ENCODE measurements at regions not wholly inside any gene's neighbourhood (a gene's known extent, or its start where the extent isn't known, plus 50 kb on each side); places are given as distances from the start of the nearest gene placed in this dataset.
A peak's percentile ranks its signal among the peaks of the same experiment; 100 is the strongest.
"Not testable (repeated sequence)": the region's sequence is repeated elsewhere in the genome, so short reads cannot be mapped to it uniquely, and the experiment has no call there.

DNA sequence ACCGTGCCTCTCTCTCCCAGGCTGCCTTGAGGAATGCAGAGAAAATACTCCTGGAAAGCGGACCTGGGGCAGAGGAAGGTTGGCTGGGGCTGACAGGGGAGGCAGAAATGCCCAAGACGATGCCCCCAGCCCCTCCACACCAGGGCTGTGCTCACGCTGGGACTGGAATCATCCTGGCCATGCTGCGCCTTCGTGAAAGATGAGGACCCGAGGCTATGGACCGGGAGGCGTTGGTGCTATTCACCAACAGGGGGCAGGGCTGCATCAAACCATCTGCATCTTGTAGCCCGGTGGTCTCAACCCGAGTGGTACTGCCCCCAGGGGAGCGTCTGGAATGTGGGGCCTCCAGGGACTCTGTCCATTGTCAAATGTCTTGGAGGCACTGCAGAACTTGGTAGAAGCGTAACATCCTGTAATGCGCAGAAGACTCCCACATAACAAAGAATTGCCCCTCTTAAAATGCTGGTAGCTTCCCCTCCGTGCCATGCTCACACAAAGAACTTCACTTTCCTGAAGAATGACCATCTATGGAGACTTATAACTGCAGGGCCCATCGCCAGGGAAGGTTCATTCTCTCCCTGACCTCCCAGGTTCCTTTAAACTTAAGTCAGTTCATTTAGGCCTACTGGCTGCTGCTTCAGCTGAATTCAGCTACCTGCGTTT, 251.2 kb downstream of the RRAGC start:
- no peak for DNase-seq

DNA sequence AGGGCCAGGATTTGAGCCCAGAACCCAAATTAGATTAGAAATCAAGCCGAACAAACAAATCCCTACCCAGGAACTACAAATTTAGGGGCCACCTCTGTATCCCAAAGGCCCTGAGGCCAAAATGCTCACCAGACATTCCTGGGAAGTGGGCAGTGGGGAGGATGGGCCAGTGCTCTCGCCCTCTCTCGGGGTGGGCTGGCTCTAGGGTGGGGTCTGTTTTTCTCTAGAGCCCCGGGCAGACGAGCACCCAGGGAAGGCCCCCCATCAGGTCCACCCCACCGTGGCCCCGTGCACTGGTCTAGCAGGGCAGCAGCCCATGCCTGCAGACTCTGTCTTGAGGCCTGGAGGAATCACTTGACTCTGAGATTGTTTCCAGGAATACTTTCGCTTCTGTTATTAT, 252.0 kb downstream of the RRAGC start:
- DNase-seq: no peak

GRCh38 chr1:38605063-38605462, 254.5 kb downstream of the RRAGC start:
- DNase-seq: no peak

DNA sequence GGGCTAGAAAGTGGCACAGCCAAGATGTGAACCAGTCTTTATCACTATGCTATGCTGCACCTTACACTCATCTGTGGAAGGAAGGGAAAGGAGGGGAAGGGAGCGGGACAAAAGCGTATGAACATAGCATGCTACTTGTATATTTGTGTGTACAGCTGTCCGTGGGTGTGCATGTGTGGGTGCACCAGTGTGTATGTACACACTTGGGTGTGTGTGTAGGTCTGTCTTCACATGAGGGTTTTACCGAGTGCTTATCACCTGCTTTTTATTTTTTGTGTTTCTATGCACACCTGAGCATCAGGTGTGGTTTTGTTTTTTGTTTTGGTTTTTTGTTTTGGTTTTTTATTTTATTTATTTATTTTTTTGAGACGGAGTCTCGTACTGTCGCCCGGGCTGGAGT, 255.7 kb downstream of the RRAGC start:
- DNase-seq: no peak

- no peak for DNase-seq
Observed at GRCh38 chr1:38600905-38601304, 258.7 kb downstream of the RRAGC start.

GRCh38 chr1:38600286-38600685, 259.3 kb downstream of the RRAGC start:
- DNase-seq: no peak

DNA sequence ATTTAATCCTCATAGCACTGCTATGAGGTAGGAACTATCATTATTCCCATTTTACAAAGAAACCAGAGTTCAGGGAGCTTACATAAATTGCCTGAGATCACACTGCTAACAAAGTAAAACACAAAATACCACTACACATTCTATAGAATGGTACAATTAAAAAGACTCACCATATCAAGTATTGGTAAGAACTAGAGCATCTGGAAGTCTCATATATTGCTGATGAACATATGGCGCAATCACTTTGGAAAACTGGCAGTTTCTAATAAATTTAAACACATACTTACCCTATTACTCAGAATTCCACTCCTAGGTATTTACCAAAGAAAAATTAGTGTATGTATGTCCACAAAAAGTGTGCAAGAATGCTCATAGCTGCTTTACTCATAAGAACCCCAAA, 261.5 kb downstream of the RRAGC start:
- no peak for DNase-seq

GRCh38 chr1:38589036-38589435, 270.5 kb downstream of the RRAGC start:
- peak; percentile 53 for DNase-seq

DNA sequence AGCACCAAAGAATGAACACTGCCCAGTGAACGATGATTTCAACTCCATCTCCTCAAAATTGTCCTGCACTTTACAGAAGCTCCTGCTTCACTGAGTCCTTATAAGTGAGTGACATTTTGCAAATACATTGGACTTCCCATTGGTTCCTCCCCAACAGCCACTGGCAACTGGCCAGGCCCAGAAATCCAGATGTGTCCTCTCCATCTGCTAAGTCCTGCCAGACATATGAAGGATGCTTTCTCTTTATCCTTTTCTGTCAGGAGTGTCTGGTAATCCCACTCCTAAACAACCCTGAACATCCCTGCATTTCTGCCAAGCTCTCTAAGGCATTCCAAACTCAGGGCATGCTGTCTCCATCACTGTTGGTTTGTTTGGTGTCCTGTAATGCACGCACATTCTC, 271.8 kb downstream of the RRAGC start:
- no peak for DNase-seq

DNA sequence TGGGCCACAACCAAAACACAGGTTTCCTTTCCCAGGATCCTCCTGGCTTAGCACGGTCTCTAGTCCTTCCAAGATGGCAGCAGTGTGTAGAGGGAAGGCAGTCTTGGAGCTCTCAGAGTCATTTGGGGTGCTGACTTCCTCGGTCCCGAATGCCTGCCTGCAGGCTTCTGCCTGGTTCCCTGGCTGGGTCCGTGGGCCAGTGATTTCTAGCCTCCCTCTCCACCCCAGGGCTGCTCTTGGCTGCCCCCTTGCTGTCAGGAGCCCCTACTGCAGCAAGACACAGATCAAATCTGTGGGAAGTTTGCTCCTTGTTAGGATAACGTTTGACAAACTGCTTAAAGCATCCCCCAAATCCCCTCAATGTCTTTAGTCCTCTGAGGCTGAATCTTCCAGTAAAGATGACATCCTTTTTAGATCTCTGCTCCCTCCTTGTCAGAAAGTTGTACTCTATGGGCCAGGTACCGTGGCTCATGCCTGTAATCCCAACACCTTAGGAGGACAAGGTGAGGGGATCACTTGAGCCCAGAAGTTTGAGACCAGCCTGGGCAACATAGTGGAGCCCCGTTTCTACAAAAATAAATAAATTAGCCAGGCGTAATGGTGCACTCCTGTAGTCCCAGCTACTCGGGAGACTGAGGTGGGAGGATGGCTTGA, 272.5 kb downstream of the RRAGC start:
- DNase-seq: no peak

DNA sequence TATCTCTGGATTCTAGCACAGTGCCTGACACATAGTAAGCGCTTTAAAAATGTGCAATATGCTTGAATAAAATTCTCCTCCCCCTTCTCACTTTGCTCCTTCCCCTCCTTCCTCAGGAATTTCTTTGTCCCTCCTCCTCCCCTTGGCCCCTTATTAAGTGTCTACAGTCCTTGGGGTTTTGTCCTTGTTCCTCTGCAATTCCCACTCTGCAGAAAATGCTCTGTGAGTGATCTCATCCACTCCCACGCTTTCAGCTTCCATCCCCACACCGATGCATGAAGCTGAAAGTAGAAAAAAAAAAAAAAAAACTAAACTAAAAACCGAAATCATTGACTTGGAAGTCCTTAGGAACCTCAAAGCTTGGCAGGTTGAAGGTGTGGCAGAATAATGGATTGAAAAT, 273.6 kb downstream of the RRAGC start:
- no peak for DNase-seq

DNA sequence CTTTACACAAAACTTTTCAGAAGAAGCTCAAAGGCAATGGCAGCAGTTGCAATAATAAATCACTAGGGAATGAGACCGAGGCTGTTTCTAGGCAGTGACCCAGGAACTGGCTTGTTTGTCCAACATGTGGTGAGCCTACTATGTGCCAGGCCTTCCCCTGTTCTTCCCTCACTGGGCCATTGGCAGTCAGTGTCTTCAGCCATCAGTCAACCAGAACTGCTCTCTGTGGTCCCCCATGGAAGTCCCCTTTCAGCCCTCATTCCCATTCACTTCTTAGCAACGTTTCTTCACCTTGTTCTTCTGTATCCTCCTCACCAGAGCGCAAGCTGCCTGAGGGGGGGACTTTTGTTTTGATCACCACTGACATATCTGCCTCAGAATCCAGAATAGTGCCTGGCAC, 274.1 kb downstream of the RRAGC start:
- no peak for DNase-seq

DNA sequence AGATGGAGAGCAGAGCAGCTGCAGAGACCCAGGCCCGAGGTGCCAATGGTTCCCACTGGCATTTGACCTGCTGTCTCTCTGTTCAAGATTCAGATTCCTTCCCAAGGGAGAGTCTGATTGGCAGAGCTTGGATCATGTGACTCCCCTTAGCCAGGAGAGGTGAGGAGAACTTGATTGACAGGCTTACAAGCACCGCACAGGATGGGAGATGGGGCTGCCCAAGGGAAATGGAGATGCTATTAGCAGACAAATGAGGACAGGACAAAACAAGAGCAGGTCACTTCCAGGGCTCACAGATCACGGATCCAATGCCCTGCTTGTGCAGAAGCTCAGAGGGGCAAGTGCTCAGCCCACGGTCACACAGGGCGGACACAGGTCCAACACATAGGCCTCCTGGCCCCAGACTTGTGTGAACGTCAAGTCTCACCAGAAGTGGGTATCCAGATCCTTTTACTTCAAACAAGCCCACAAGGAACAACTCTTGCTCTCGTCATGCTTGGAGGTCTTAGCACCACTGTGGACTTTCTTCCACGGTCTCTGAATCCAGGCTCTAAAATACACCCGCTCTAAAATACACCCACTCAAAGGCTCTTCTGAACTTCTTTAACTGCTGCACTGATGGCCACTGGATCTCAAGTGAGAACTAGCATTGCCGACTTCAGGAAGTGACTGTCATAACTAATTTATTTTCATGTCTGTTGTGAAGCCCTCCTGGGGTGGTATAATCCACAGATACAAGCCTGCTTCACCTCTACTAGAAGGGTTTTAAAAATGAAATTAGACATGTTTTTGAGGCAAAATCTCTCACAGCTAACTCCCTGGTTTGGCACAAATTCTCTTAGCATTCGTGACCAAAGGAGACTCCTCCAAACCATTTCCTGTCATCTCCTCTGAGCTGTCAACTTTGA, 274.9 kb downstream of the RRAGC start:
- no peak for DNase-seq

DNA sequence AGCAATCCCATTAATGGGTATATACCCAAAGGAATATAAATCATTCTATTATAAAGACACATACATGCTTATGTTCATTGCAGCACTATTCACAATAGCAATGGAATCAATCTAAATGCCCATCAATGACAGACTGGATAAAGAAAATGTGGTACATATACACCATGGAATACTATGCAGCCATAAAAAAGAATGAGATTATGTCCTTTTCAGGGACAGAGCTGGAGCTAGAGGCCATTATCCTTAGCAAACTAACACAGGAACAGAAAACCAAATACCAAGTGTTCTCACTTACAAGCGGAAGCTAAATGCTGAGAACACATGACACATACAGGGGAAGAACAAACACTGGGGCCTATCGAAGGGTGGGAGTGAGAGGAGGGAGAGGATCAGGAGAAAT, 276.3 kb downstream of the RRAGC start:
- not testable (repeated sequence) for DNase-seq

- no peak for DNase-seq
Observed at GRCh38 chr1:38581396-38581795, 278.2 kb downstream of the RRAGC start.

DNA sequence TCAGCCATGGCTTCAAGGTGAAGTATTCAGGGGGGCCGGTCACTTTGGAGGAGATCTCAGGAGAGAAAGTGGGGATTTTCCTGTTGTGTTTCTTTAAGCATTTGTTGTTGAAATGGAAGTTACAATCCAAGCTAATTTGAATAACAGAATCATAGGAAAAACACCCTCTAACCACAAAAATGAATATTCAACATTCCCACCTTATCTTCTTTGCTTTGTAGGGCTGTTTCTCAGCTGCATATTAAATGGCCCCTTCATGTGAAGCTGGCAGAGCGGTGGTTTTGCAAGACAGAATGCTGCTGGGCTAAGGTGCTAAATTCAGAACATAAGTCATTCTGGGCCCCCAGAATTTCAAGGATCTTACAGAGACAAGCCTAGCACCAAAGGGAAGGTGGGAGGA, 279.0 kb downstream of the RRAGC start:
- DNase-seq: no peak

- DNase-seq: no peak
Observed at GRCh38 chr1:38579056-38579455, 280.5 kb downstream of the RRAGC start.

DNA sequence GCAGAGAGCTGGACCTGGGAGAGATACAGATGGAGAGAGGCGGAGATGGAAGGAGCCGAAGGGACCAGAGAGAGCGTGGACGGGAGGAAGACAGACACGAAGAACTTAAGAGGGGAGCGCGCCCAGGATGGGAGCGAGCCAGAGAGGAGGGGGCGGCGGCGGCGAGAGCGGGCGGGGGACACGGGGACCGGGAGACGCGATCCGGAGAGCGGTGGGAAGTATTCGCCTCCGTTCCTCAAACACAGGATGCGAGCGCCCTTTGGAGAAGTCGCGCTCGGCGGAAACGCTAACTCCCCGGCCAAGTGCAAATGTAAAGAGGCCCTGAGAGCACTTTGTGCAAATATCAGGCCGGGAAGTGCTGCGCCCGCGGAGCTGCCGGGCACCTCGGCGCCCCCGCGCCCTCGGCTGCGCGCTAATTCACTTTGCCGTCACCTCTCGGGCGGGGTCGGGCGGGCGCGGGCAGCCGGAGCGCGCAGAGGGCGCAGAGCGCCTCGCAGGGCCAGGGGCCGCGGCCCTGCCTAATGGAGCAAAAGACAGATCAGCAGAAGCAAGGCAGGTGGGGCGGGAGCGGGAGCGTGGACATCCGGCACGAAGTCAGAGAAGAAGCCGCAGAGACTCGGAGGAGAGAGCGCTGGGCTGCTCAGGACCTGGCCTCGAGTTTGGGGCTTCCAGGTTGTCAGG, 281.2 kb downstream of the RRAGC start:
- no peak for DNase-seq

DNA sequence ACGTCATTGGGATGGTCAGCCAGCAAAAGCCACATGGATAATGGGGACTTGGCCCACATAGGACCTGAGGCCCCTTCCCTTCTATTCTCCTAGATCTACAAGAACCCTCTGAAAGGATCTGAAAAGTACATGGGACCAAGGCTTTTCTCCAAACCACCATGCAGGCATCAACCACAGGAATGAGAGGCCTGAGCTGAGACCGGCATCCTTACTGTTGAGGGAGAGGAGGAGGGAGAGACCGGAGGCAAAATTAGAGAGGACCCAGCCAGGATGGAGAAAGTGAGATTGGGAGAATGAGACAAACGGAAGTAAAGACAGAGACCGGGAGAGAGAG, 281.7 kb downstream of the RRAGC start:
- DNase-seq: no peak

GRCh38 chr1:38577385-38577784, 282.2 kb downstream of the RRAGC start:
- no peak for DNase-seq

DNA sequence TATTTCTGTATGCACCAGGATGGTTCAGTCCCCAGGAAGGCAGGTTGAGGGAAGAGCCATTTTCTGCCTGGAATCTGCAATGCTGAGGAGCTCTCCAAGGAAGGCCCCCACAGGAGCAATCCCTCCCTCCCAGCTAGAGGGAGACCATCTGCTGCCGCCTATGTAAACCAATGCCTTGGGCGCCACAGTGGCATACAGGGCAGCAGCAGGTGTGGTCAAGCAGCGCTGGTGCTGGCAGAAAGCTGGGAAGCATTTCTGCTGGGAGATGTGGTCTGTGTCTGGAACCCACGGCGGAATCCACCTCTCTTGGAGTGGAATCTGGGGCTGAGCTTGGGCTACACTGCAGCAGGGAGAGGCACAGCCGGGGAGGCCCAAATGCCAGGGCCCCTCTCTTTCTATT, 283.3 kb downstream of the RRAGC start:
- peak; percentile 65 for DNase-seq

DNA sequence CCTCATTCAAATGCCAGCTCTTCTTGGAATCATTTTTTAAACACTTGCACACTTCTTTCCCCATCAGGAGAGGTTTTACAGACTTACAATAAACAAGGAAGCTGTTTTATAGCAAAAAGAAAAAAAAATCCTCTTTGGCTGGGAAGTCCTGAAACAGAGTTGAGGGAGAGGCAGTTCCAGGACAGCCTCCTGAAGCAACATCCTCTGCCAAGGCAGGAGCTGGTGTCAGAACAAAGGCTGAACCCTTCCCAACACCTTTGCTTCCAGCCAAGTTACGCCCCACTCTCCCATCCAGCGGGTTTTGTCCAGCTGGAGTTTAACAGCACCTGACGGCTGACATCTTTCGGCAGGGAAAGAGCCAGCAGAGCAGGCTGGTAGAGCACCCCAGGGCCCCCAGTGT, 287.8 kb downstream of the RRAGC start:
- no peak for DNase-seq

DNA sequence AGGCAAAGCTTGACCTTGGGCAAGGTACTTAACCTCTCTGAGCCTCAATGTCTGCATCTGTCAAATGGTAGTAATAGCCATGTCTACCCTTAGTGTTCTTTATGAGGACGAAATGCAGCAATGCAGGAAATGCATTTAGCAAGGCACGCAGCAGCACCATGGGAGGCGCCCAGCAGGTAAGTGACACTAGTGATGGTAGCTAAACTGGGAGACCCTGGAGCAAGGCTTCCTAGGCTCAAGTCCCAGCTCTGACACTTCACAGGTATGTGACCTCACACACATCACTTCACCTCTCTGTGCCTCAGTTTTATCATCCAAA, 289.0 kb downstream of the RRAGC start:
- no peak for DNase-seq

All from NCI-H2171 (cell line).